GM23338 (cell line): ENCODE measurements at regions not wholly inside any gene's neighbourhood (a gene's known extent, or its start where the extent isn't known, plus 50 kb on each side); places are given as distances from the start of the nearest gene placed in this dataset.

Experiments
- ATAC-seq: fragments of 200-7000 bp; cut with Tn5 transposase; 3 replicates; pipeline ENCODE4 v1.9.1; 2020
- DNase-seq: peaks from one replicate; pipeline ENCODE4 v3.0.0-alpha.2; 2015; ENCODE audit warnings: low spot score
- H2AFZ ChIP-seq: fragments of 200-600 bp; sonication (generic); 2 replicates; pipeline ENCODE4 v1.8.0; 2016; ENCODE audit warnings: antibody characterized with exemption, mild to moderate bottlenecking, moderate library complexity
- H3F3A ChIP-seq: fragments of 200-600 bp; sonication (generic); replicated peaks from 2 replicates; pipeline ENCODE4 v1.8.0; 2017; ENCODE audit warnings: antibody characterized with exemption, mixed run types, low read depth
- H3K27ac ChIP-seq: fragments of 200-600 bp; sonication (generic); 2 replicates; pipeline ENCODE4 v1.6.1; 2016; ENCODE audit warnings: low read depth
- H3K27me3 ChIP-seq: fragments of 200-600 bp; sonication (generic); 2 replicates; pipeline ENCODE4 v1.8.0; 2016; ENCODE audit warnings: mild to moderate bottlenecking, mixed run types, moderate library complexity; ENCODE audit not compliant: insufficient read depth
- H3K36me3 ChIP-seq: fragments of 200-600 bp; sonication (generic); 2 replicates; pipeline ENCODE4 v1.8.0; 2016; ENCODE audit warnings: mild to moderate bottlenecking; ENCODE audit not compliant: insufficient read depth
- H3K4me1 ChIP-seq: fragments of 200-600 bp; sonication (generic); 2 replicates; pipeline ENCODE4 v1.8.0; 2016; ENCODE audit warnings: mild to moderate bottlenecking, moderate library complexity; ENCODE audit not compliant: insufficient read depth
- H3K4me2 ChIP-seq: fragments of 200-600 bp; sonication (generic); 2 replicates; pipeline ENCODE4 v1.7.1; 2017; ENCODE audit warnings: mixed run types
- H3K4me3 ChIP-seq: fragments of 200-600 bp; sonication (generic); 2 replicates; pipeline ENCODE4 v1.6.1; 2016; ENCODE audit warnings: mixed run types
- H3K79me2 ChIP-seq: fragments of 200-600 bp; sonication (generic); replicated peaks from 2 replicates; pipeline ENCODE4 v1.8.0; 2017; ENCODE audit warnings: mild to moderate bottlenecking; ENCODE audit not compliant: insufficient read depth
- H3K9me2 ChIP-seq: fragments of 200-600 bp; sonication (generic); 2 replicates; pipeline ENCODE4 v1.8.0; 2017; ENCODE audit not compliant: insufficient read depth
- H4K20me1 ChIP-seq: fragments of 200-600 bp; sonication (generic); replicated peaks from 2 replicates; pipeline ENCODE4 v1.8.0; 2017; ENCODE audit warnings: mild to moderate bottlenecking; ENCODE audit not compliant: insufficient read depth
- H3K27ac Mint-ChIP-seq: 2 replicates; pipeline ENCODE4 v1.8.0; 2020; ENCODE audit warnings: inconsistent platforms, mild to moderate bottlenecking, moderate library complexity, mixed read lengths
- H3K27me3 Mint-ChIP-seq: 3 replicates; pipeline ENCODE4 v1.8.0; 2022; ENCODE audit warnings: low read depth, mild to moderate bottlenecking, moderate library complexity, mixed read lengths, inconsistent platforms; ENCODE audit not compliant: insufficient read depth, poor library complexity
- H3K36me3 Mint-ChIP-seq: 3 replicates; pipeline ENCODE4 v1.8.0; 2021; ENCODE audit warnings: low read depth, mild to moderate bottlenecking, inconsistent platforms, moderate library complexity, mixed read lengths
- H3K4me1 Mint-ChIP-seq: 3 replicates; pipeline ENCODE4 v1.8.0; 2020; ENCODE audit warnings: mild to moderate bottlenecking, inconsistent platforms, mixed read lengths
- H3K4me3 Mint-ChIP-seq: 3 replicates; pipeline ENCODE4 v1.8.0; 2021; ENCODE audit warnings: moderate library complexity, mild to moderate bottlenecking, inconsistent platforms, mixed read lengths
- H3K9me3 Mint-ChIP-seq: 3 replicates; pipeline ENCODE4 v1.8.0; 2020; ENCODE audit warnings: moderate library complexity, mild to moderate bottlenecking, inconsistent platforms, mixed read lengths
- CREB1 ChIP-seq: fragments of 250-450 bp; sonication (Bioruptor Pico); IDR thresholded peaks from 2 replicates; pipeline ENCODE4 v1.5.0; 2020; ENCODE audit warnings: low read depth, mild to moderate bottlenecking, moderate library complexity
- CTCF ChIP-seq, 2 experiments: fragments of 200-600 bp in 1 of 2; sonication (generic) in 1 of 2; conservative IDR thresholded peaks; 2 replicates each; pipeline versions ENCODE4 v1.5.1 to v1.6.1; 2016 to 2017; ENCODE audit warnings: antibody characterized with exemption in 2 of 2, low read depth in 2 of 2, mild to moderate bottlenecking in 2 of 2, moderate library complexity in 1 of 2
- ETS1 ChIP-seq: IDR thresholded peaks from 2 replicates; pipeline ENCODE4 v1.6.1; 2016; ENCODE audit warnings: antibody characterized with exemption
- EZH2 ChIP-seq: fragments of 200-600 bp; sonication (generic); IDR thresholded peaks from one replicate; pipeline ENCODE4 v1.8.0; 2017; ENCODE audit warnings: antibody characterized with exemption, mild to moderate bottlenecking, low read depth; ENCODE audit not compliant: unreplicated experiment
- EZH2phosphoT487 ChIP-seq: fragments of 200-600 bp; sonication (generic); IDR thresholded peaks from one replicate; pipeline ENCODE4 v1.8.1; 2018; ENCODE audit warnings: antibody characterized with exemption; ENCODE audit not compliant: unreplicated experiment
- JUNB ChIP-seq: IDR thresholded peaks from one replicate; pipeline ENCODE4 v1.6.1; 2016; ENCODE audit warnings: antibody characterized with exemption; ENCODE audit not compliant: unreplicated experiment
- NANOG ChIP-seq: IDR thresholded peaks from 2 replicates; pipeline ENCODE4 v1.6.1; 2016; ENCODE audit warnings: antibody characterized with exemption, borderline replicate concordance
- POLR2AphosphoS5 ChIP-seq: IDR thresholded peaks from 2 replicates; pipeline ENCODE4 v1.6.1; 2016; ENCODE audit warnings: antibody characterized with exemption, low read depth
- REST ChIP-seq: IDR thresholded peaks from one replicate; pipeline ENCODE4 v1.6.1; 2018; ENCODE audit warnings: antibody characterized with exemption; ENCODE audit not compliant: unreplicated experiment
- STAT1 ChIP-seq: IDR thresholded peaks from one replicate; pipeline ENCODE4 v1.6.1; 2016; ENCODE audit warnings: antibody characterized with exemption; ENCODE audit not compliant: unreplicated experiment
- ZNF114 ChIP-seq: fragments of 250-450 bp; sonication (Bioruptor Pico); IDR thresholded peaks from 2 replicates; pipeline ENCODE4 v1.5.0; 2020; ENCODE audit warnings: mild to moderate bottlenecking, moderate library complexity
- ZNF331 ChIP-seq: fragments of 250-450 bp; sonication (Bioruptor Pico); IDR thresholded peaks from 2 replicates; pipeline ENCODE4 v1.5.0; 2020; ENCODE audit warnings: low read depth, mild to moderate bottlenecking, moderate library complexity
- ZNF462 ChIP-seq: fragments of 250-450 bp; sonication (Bioruptor Pico); IDR thresholded peaks from 2 replicates; pipeline ENCODE4 v1.5.0; 2020; ENCODE audit warnings: mild to moderate bottlenecking, moderate library complexity

- Mint-ChIP-seq H3K9me3 (no peaks in the 10 kb centered on the region), H3K4me3 (no peak overlapping the region), H3K27me3 (no peaks in the 10 kb centered on the region), H3K4me1 (no peaks in the 10 kb centered on the region), H3K36me3 (no peaks in the 10 kb centered on the region), H3K27ac (no peak overlapping the region)
- Histone ChIP-seq H3K36me3 (no peaks in the 10 kb centered on the region; the same call in 1 of the 2 replicates), H3K9me2 (peaks cover 20% of the 10 kb centered on the region), H3K79me2 (no peaks in the 10 kb centered on the region), H3K27me3 (no peaks in the 10 kb centered on the region), H4K20me1 (no peaks in the 10 kb centered on the region), H3K4me1 (no peaks in the 10 kb centered on the region), H3K4me2 (no peak overlapping the region), H3K27ac (no peak overlapping the region), H3K4me3 (no peak overlapping the region), H2AFZ (peak overlapping the region; percentile 4; the same call in 1 of the 2 replicates), H3F3A (no peaks in the 10 kb centered on the region)
- no peak for DNase-seq
- TF ChIP-seq CTCF (conservative IDR thresholded peaks at IDR 0.05; ENCODE audit: low read depth in 2 of 2) (no peak), CREB1 (CRISPR knock-in tag) (no peak), STAT1 (no peak), ZNF331 (CRISPR knock-in tag) (no peak), REST (no peak), EZH2phosphoT487 (no peak), ZNF114 (CRISPR knock-in tag) (no peak), ETS1 (no peak), NANOG (no peak), JUNB (no peak), ZNF462 (CRISPR knock-in tag) (no peak), EZH2 (no peak), POLR2AphosphoS5 (no peak)
- ATAC-seq = no peak
These were observed 177.3 kb downstream of the TRIM33 start for GRCh38 chr1:114333690-114334089.
